ENCODE measurements at regions not wholly inside any gene's neighbourhood (a gene's known extent, or its start where the extent isn't known, plus 50 kb on each side); places are given as distances from the start of the nearest gene placed in this dataset.
A peak's percentile ranks its signal among the peaks of the same experiment; 100 is the strongest.

GRCh38 chr2:213233438-213234330, 50.6 kb upstream of the SPAG16 start:
- H3K4me1 ChIP-seq (ENCODE audit: control insufficient read depth in 2 of 3, insufficient read depth in 2 of 3, low read depth in 1 of 3, low read length in 3 of 3), result no peaks in the 10 kb centered on the region
- no peak overlapping the region for H3K4me3 ChIP-seq (ENCODE audit: low read length in 3 of 3)
- no peak overlapping the region for H3K27ac ChIP-seq (ENCODE audit: low read depth in 2 of 2, low read length in 2 of 2)
- FAIRE-seq (peak; percentile 35), DNase-seq (no peak)
- H3K27me3 ChIP-seq (ENCODE audit: control insufficient read depth, insufficient read depth, low read length), result no peaks in the 10 kb centered on the region
- intact Hi-C loops (cut with DNase I), result no loop called here
- no peak overlapping the region for H3K9ac ChIP-seq (ENCODE audit: low read length in 3 of 3)
- no peaks in the 10 kb centered on the region for H3K9me3 ChIP-seq (ENCODE audit: control insufficient read depth in 2 of 3, insufficient read depth in 1 of 3, low read length in 3 of 3)
- no peak for TF ChIP-seq CTCF (IDR thresholded peaks at IDR 0.05; ENCODE audit: borderline replicate concordance, extremely low read depth, insufficient read depth)
- no peaks in the 10 kb centered on the region for H3K36me3 ChIP-seq (ENCODE audit: control insufficient read depth in 2 of 3, insufficient read depth in 3 of 3, low read length in 3 of 3)

Measured in kidney (tissue), 13 donors.